ENCODE measurements at regions not wholly inside any gene's neighbourhood (a gene's known extent, or its start where the extent isn't known, plus 50 kb on each side); places are given as distances from the start of the nearest gene placed in this dataset.

- no peak for TF ChIP-seq CTCF (IDR thresholded peaks at IDR 0.05; ENCODE audit: low read depth, low read length)
- no peak for TF ChIP-seq EZH2phosphoT487 (IDR thresholded peaks at IDR 0.05; ENCODE audit: low read depth)
Measured at GRCh38 chr5:28165096-28165495, 1126.7 kb upstream of the CDH9 start.

All from OCI-LY3 (cell line).